ENCODE measurements at regions not wholly inside any gene's neighbourhood (a gene's known extent, or its start where the extent isn't known, plus 50 kb on each side); places are given as distances from the start of the nearest gene placed in this dataset.

GRCh38 chrX:98607739-98608138, 1724.0 kb downstream of the RPA4 start:
- no peak for TF ChIP-seq CTCF (IDR thresholded peaks at IDR 0.05)
- TF ChIP-seq POLR2A (IDR thresholded peaks at IDR 0.05): no peak
